IMR-90 (cell line): ENCODE measurements at regions not wholly inside any gene's neighbourhood (a gene's known extent, or its start where the extent isn't known, plus 50 kb on each side); places are given as distances from the start of the nearest gene placed in this dataset.
"Not testable (repeated sequence)": the region's sequence is repeated elsewhere in the genome, so short reads cannot be mapped to it uniquely, and the experiment has no call there.

Source experiments
- ATAC-seq: fragments of 200-7000 bp; cut with Tn5 transposase; 2 replicates; pipeline ENCODE4 v1.9.1; 2020; ENCODE audit warnings: low read depth, mild to moderate bottlenecking, moderate library complexity
- BruUV-seq: library from RNA; stranded (reverse); fragments of 400-500 nt; replicated peaks from 2 replicates; lab custom pipeline; 2021; lab: Mats Ljungman, UMichigan
- CTCF ChIA-PET: fragments of 300-600 bp; formaldehyde crosslinking; extraction: SDS; loops from one replicate; lab custom pipeline; 2021; ENCODE audit warnings: antibody characterized with exemption; lab: Yijun Ruan, JAX
- POLR2A ChIA-PET: fragments of 300-600 bp; sonication (Branson Sonifier 250); formaldehyde crosslinking; loops from one replicate; lab custom pipeline; 2022; ENCODE audit warnings: antibody characterized with exemption; ENCODE audit not compliant: unreplicated experiment; lab: Charles Lee
- DNase-seq: peaks from one replicate; pipeline ENCODE4 v3.0.0; 2013
- H2AFZ ChIP-seq: replicated peaks from 2 replicates; pipeline ENCODE3; 2013; ENCODE audit warnings: low read length, mild to moderate bottlenecking; ENCODE audit not compliant: poor library complexity
- H2AK5ac ChIP-seq: 2 replicates; pipeline ENCODE4 v1.6.1; 2013; ENCODE audit warnings: low read depth, low read length, inconsistent platforms
- H2AK9ac ChIP-seq: replicated peaks from 2 replicates; pipeline ENCODE3; 2013; ENCODE audit warnings: mild to moderate bottlenecking, low read depth, low read length, moderate library complexity; ENCODE audit not compliant: poor library complexity
- H2BK120ac ChIP-seq: 2 replicates; pipeline ENCODE4 v1.6.1; 2013; ENCODE audit warnings: low read depth, low read length, inconsistent platforms
- H2BK15ac ChIP-seq: 3 replicates; pipeline ENCODE4 v1.6.1; 2013; ENCODE audit warnings: low read depth, low read length, inconsistent platforms
- H2BK20ac ChIP-seq: 2 replicates; pipeline ENCODE4 v1.6.1; 2013; ENCODE audit warnings: low read depth, mild to moderate bottlenecking, inconsistent platforms, low read length, moderate library complexity
- H2BK5ac ChIP-seq: 2 replicates; pipeline ENCODE4 v1.6.1; 2013; ENCODE audit warnings: mild to moderate bottlenecking, low read depth, low read length, inconsistent platforms; ENCODE audit not compliant: poor library complexity, severe bottlenecking
- H3K14ac ChIP-seq: replicated peaks from 2 replicates; pipeline ENCODE4 v1.6.1; 2013; ENCODE audit warnings: low read depth, low read length, inconsistent platforms
- H3K18ac ChIP-seq: 2 replicates; pipeline ENCODE4 v1.6.1; 2013; ENCODE audit warnings: low read depth, low read length, control low read depth
- H3K23ac ChIP-seq: 2 replicates; pipeline ENCODE4 v1.6.1; 2013; ENCODE audit warnings: low read depth, low read length, inconsistent platforms
- H3K27ac ChIP-seq: 2 replicates; pipeline ENCODE4 v1.5.1; 2013; ENCODE audit warnings: mild to moderate bottlenecking, control low read depth, low read length; ENCODE audit not compliant: insufficient read depth
- H3K27me3 ChIP-seq: 2 replicates; pipeline ENCODE4 v1.6.1; 2013; ENCODE audit warnings: low read length; ENCODE audit not compliant: control insufficient read depth, insufficient read depth
- H3K36me3 ChIP-seq: 2 replicates; pipeline ENCODE4 v1.6.1; 2013; ENCODE audit warnings: low read length, mixed read lengths; ENCODE audit not compliant: control insufficient read depth, insufficient read depth
- H3K4ac ChIP-seq: 2 replicates; pipeline ENCODE4 v1.6.1; 2013; ENCODE audit warnings: low read depth, low read length, inconsistent platforms
- H3K4me1 ChIP-seq: 2 replicates; pipeline ENCODE4 v1.6.1; 2013; ENCODE audit warnings: low read length, mixed read lengths; ENCODE audit not compliant: control insufficient read depth, insufficient read depth
- H3K4me2 ChIP-seq: 2 replicates; pipeline ENCODE4 v1.6.1; 2013; ENCODE audit warnings: low read depth, mild to moderate bottlenecking, control low read depth, low read length, moderate library complexity
- H3K4me3 ChIP-seq: 2 replicates; pipeline ENCODE4 v1.5.1; 2013; ENCODE audit warnings: low read depth, mild to moderate bottlenecking, control low read depth, low read length, moderate library complexity; ENCODE audit not compliant: insufficient read depth
- H3K56ac ChIP-seq: 2 replicates; pipeline ENCODE4 v1.6.1; 2013; ENCODE audit warnings: low read length, inconsistent platforms; ENCODE audit not compliant: insufficient read depth; ENCODE audit errors: extremely low read depth
- H3K79me1 ChIP-seq, 2 experiments: 2 replicates each; pipeline ENCODE4 v1.6.1; 2013; ENCODE audit warnings: low read length in 2 of 2, inconsistent platforms in 1 of 2, low read depth in 1 of 2
- H3K9ac ChIP-seq: 2 replicates; pipeline ENCODE4 v1.6.1; 2013; ENCODE audit warnings: low read depth, low read length, control low read depth
- H3K9me1 ChIP-seq: 2 replicates; pipeline ENCODE4 v1.6.1; 2013; ENCODE audit warnings: low read length, inconsistent platforms; ENCODE audit not compliant: insufficient read depth
- H3K9me3 ChIP-seq: 2 replicates; pipeline ENCODE4 v1.6.1; 2013; ENCODE audit warnings: low read length; ENCODE audit not compliant: control insufficient read depth, insufficient read depth
- H4K20me1 ChIP-seq: 2 replicates; pipeline ENCODE4 v1.6.1; 2013; ENCODE audit warnings: low read length, inconsistent platforms; ENCODE audit not compliant: insufficient read depth
- H4K5ac ChIP-seq: 2 replicates; pipeline ENCODE4 v1.6.1; 2013; ENCODE audit warnings: mild to moderate bottlenecking, low read depth, low read length, control low read depth
- H4K8ac ChIP-seq, 2 experiments: 2 replicates each; pipeline ENCODE4 v1.6.1; 2013; ENCODE audit warnings: low read depth in 2 of 2, low read length in 2 of 2, control low read depth in 1 of 2, inconsistent platforms in 1 of 2
- H4K91ac ChIP-seq: 2 replicates; pipeline ENCODE4 v1.6.1; 2013; ENCODE audit warnings: low read depth, low read length, inconsistent platforms; ENCODE audit not compliant: insufficient read depth
- CEBPB ChIP-seq: IDR thresholded peaks from 2 replicates; pipeline ENCODE4 v1.6.1; 2012; ENCODE audit warnings: low read depth, low read length, improper control_type of control experiment
- FOS ChIP-seq: fragments of 150-350 bp; IDR thresholded peaks from 2 replicates; pipeline ENCODE4 v1.6.1; 2016; ENCODE audit warnings: low read depth, low read length
- MAFK ChIP-seq: IDR thresholded peaks from 2 replicates; pipeline ENCODE4 v1.6.1; 2012; ENCODE audit warnings: low read depth, low read length, improper control_type of control experiment
- RAD21 ChIP-seq: IDR thresholded peaks from 2 replicates; pipeline ENCODE4 v1.6.1; 2012; ENCODE audit warnings: low read length, improper control_type of control experiment
- RCOR1 ChIP-seq: IDR thresholded peaks from 2 replicates; pipeline ENCODE4 v1.6.1; 2012; ENCODE audit warnings: mild to moderate bottlenecking, low read length, improper control_type of control experiment; ENCODE audit not compliant: insufficient replicate concordance
- RFX5 ChIP-seq: IDR thresholded peaks from 2 replicates; pipeline ENCODE4 v1.8.0; 2012; ENCODE audit warnings: low read depth, mild to moderate bottlenecking, low read length, moderate library complexity
- WGBS, 2 experiments: methylation state at CpG; one replicate each; pipeline versions ENCODE4 v1.1.5 to v1.1.7; 2013; ENCODE audit warnings: missing lambda C conversion rate in 2 of 2; ENCODE audit not compliant: insufficient read length in 1 of 2; ENCODE audit errors: extremely low coverage in 2 of 2; 5-methylcytosine and 5-hydroxymethylcytosine counted together
- dilution Hi-C: fragments of 300-500 bp; cut with HindIII; formaldehyde crosslinking; loops from one replicate; pipeline ENCODE4 v1.14.3; 2018; ENCODE audit warnings: low sequenced_read_pairs; ENCODE audit not compliant: unreplicated experiment
- in situ Hi-C: fragments of 300-500 bp; cut with MboI; formaldehyde crosslinking; loops from 3 replicates; pipeline ENCODE4 v1.14.3; 2019; ENCODE audit warnings: low sequenced_read_pairs, inconsistent platforms, mixed read lengths
- intact Hi-C: fragments of 100-400 bp; cut with micrococcal nuclease; formaldehyde crosslinking; loops from 2 replicates; pipeline ENCODE4 v1.10.0; 2022
- TF ChIP-seq, protein P1 (sequence below): conservative IDR thresholded peaks from 2 replicates; pipeline ENCODE4 v1.5.1; 2012; ENCODE audit warnings: mild to moderate bottlenecking, low read depth, low read length, improper control_type of control experiment

DNA sequence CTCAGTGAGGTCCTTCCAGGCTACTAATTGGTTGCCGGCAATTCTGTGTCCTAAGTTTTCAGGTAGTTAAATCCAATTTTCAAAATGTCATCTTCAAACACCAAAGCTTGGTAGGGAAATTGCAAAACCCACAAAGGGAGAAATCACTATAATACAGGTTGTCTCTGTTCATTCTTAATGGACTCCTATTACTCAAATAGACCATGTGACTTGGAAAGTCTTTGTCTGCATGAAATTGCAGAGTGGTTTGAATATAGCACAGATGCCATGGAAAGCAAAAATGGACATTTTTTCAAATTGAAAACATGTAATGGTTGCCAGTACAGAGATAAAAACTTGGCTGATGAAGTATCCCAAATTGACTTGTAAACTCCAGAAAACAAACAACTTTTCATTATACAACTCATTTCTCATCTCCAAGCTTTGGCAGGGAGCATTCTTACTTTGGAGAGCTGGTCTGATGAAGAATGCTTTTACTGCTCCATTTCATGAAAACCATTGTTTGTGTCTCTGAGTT is 169.5 kb upstream of the PKN2 start:
- no peaks in the 10 kb centered on the region for H3K27me3 ChIP-seq
- no peak overlapping the region for H2AK5ac ChIP-seq
- TF ChIP-seq FOS (no peak), RCOR1 (no peak), RFX5 (no peak), RAD21 (no peak), CEBPB (no peak), MAFK (no peak)
- TF ChIP-seq, protein P1, sequence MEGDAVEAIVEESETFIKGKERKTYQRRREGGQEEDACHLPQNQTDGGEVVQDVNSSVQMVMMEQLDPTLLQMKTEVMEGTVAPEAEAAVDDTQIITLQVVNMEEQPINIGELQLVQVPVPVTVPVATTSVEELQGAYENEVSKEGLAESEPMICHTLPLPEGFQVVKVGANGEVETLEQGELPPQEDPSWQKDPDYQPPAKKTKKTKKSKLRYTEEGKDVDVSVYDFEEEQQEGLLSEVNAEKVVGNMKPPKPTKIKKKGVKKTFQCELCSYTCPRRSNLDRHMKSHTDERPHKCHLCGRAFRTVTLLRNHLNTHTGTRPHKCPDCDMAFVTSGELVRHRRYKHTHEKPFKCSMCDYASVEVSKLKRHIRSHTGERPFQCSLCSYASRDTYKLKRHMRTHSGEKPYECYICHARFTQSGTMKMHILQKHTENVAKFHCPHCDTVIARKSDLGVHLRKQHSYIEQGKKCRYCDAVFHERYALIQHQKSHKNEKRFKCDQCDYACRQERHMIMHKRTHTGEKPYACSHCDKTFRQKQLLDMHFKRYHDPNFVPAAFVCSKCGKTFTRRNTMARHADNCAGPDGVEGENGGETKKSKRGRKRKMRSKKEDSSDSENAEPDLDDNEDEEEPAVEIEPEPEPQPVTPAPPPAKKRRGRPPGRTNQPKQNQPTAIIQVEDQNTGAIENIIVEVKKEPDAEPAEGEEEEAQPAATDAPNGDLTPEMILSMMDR, result no peak
- WGBS, 2 experiments, result no CpG with 5 or more reads among the region's 1 CpG
- no peak overlapping the region for H2BK5ac ChIP-seq
- H3K4me1 ChIP-seq, result no peaks in the 10 kb centered on the region
- H3K23ac ChIP-seq, result no peak overlapping the region
- no peak overlapping the region for H3K4me2 ChIP-seq
- H3K36me3 ChIP-seq, result no peaks in the 10 kb centered on the region
- ATAC-seq (no peak), DNase-seq (no peak)
- no peak overlapping the region for H4K91ac ChIP-seq
- H2AK9ac ChIP-seq, result no peak overlapping the region
- ChIA-PET CTCF (no interaction called here), POLR2A (no interaction called here)
- H4K8ac ChIP-seq, result no peak overlapping the region
- H3K56ac ChIP-seq, result no peak overlapping the region
- in situ Hi-C loops (no loop called here), intact Hi-C loops (no loop called here), dilution Hi-C loops (no loop called here)
- H3K9me1 ChIP-seq, result no peaks in the 10 kb centered on the region
- H2AFZ ChIP-seq, result no peak overlapping the region
- H4K20me1 ChIP-seq, result no peaks in the 10 kb centered on the region
- no peaks in the 10 kb centered on the region for H3K9me3 ChIP-seq
- H3K9ac ChIP-seq, result no peak overlapping the region
- no peak overlapping the region for H2BK20ac ChIP-seq
- H3K4me3 ChIP-seq, result no peak overlapping the region
- no peaks in the 10 kb centered on the region for H3K79me1 ChIP-seq
- H3K4ac ChIP-seq, result no peak overlapping the region
- H3K14ac ChIP-seq, result no peak overlapping the region
- H2BK15ac ChIP-seq, result no peak overlapping the region
- BruUV-seq, result no TSS peak
- H3K18ac ChIP-seq, result no peak overlapping the region
- no peak overlapping the region for H2BK120ac ChIP-seq
- no peak overlapping the region for H3K27ac ChIP-seq
- H4K5ac ChIP-seq, result no peak overlapping the region

DNA sequence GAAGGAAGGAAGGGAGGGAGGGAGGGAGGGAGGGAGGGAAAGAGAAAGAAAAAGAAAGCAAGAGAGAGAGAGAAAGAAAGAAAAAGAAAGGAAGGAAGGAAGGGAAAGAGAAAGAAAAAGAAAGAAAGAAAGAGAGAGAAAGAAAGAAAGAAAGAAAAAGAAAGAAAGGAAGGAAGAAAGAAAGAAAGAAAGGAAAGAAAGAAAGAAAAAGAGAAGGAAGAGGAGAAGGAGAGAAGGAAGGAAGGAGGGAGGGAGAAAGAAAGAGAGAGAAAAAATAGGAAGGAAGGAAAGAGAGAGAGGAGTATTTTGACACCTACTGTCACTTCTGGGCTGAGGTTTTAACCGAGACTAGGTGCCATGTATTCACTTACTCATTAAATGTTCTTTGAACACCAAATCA is 166.6 kb upstream of the PKN2 start:
- H3K36me3 ChIP-seq, H2AK9ac ChIP-seq, H2AFZ ChIP-seq, H3K4me1 ChIP-seq, H3K4ac ChIP-seq, H3K27ac ChIP-seq, H4K91ac ChIP-seq, H3K9ac ChIP-seq, H3K9me3 ChIP-seq, H3K56ac ChIP-seq, H2BK20ac ChIP-seq, dilution Hi-C loops, H3K23ac ChIP-seq, in situ Hi-C loops, H2BK5ac ChIP-seq, H3K79me1 ChIP-seq, H4K8ac ChIP-seq, H2BK15ac ChIP-seq, H3K14ac ChIP-seq, intact Hi-C loops, DNase-seq, H3K9me1 ChIP-seq, POLR2A ChIA-PET, H2AK5ac ChIP-seq, H3K4me2 ChIP-seq, H3K27me3 ChIP-seq, H4K20me1 ChIP-seq, H2BK120ac ChIP-seq, H4K5ac ChIP-seq, ATAC-seq, H3K18ac ChIP-seq, BruUV-seq, H3K4me3 ChIP-seq: not testable (repeated sequence)
- CTCF ChIA-PET, result interaction anchor here (0.7 kb wide), 1 partner anchor 109 kb away, joined by 3 read pairs; no protein-coding TSS in a partner anchor
- no CpG with 5 or more reads among the region's 1 CpG for WGBS, 2 experiments
